ENCODE measurements at regions not wholly inside any gene's neighbourhood (a gene's known extent, or its start where the extent isn't known, plus 50 kb on each side); places are given as distances from the start of the nearest gene placed in this dataset.

DNA sequence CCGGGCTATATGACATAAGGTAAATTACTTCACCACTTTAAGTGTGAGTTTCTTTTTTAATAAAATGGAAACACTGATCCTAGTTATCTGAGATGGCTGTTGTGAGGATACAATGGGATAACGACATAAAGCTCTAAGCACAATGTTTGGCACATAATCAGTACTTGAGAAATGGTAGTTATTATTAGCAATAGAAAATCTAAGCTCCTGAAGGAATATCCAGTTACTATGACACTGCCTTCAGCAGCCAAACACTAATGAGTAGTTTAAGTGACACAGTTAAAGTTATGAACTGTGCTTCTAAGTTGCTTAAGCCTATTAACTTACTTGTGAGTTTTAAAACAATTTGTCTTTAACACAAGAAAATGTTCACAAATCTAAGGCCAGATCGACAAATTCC lies 96.8 kb downstream of the ELAPOR2 start:
- TF ChIP-seq, protein P1, sequence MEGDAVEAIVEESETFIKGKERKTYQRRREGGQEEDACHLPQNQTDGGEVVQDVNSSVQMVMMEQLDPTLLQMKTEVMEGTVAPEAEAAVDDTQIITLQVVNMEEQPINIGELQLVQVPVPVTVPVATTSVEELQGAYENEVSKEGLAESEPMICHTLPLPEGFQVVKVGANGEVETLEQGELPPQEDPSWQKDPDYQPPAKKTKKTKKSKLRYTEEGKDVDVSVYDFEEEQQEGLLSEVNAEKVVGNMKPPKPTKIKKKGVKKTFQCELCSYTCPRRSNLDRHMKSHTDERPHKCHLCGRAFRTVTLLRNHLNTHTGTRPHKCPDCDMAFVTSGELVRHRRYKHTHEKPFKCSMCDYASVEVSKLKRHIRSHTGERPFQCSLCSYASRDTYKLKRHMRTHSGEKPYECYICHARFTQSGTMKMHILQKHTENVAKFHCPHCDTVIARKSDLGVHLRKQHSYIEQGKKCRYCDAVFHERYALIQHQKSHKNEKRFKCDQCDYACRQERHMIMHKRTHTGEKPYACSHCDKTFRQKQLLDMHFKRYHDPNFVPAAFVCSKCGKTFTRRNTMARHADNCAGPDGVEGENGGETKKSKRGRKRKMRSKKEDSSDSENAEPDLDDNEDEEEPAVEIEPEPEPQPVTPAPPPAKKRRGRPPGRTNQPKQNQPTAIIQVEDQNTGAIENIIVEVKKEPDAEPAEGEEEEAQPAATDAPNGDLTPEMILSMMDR (IDR thresholded peaks at IDR 0.05; ENCODE audit: low read depth, low read length), result no peak
- DNase-seq (ENCODE audit: extremely low read depth, low read depth), result no peak

DNA sequence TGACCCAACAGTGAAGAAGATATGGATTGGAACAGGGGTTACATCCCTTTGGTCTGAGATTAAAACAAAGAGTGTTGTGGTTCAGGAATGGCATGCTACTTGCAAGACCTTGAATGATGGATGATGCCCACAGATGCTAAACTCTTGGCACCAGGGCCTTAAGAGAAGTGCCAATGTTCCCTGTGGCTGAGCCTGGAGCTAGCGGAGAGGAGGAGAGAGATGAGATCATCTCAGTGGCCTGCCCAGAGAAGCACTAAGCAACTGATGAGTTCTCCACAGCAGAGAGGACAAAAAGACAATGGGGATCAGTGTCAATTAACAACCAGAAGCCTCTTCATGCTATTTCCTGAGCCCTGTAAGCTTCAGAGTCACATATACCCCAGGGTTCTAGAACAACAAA lies 97.8 kb downstream of the ELAPOR2 start:
- TF ChIP-seq, protein P1 (IDR thresholded peaks at IDR 0.05; ENCODE audit: low read depth, low read length), result no peak
- no peak for DNase-seq (ENCODE audit: extremely low read depth, low read depth)

DNA sequence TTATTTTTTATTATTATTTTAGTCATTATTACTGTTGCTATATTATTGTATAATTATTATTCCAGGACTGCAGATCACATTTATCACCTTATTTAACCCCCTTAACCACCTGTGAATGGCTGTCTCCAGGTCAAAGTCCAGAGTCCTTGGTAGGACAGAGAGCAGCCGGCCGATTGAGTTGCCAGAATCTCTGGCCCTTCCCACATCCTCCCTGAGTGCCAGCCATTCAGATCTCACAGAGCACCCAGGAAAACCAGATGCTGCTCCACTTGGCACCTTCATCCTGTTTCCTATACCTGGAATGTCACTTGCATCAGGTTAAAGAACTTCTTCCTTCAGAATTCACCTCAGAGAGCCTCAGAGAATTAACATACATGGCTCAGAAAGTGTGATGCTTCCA lies 101.1 kb downstream of the ELAPOR2 start:
- no peak for DNase-seq (ENCODE audit: extremely low read depth, low read depth)
- TF ChIP-seq, protein P1 (IDR thresholded peaks at IDR 0.05; ENCODE audit: low read depth, low read length), result no peak

DNA sequence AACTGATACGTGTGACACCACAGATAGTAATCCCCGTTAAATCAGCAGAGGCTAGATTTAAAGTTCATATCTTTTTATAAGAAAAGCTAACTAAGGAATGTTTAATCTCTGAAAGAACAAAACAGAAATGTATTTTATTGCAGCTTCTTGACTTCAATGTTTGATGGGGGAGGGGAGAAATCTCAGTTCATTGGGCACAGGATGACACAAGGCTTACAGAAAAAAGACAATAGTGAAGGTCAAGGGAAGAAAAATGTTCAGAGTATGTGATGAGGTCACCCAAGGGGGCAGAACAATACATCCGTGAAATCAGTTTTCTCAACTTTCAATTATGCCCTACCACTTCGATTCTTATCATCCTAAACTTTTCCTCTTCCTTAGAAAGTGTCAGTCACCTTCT lies 102.9 kb downstream of the ELAPOR2 start:
- TF ChIP-seq, protein P1 (IDR thresholded peaks at IDR 0.05; ENCODE audit: low read depth, low read length), result no peak

DNA sequence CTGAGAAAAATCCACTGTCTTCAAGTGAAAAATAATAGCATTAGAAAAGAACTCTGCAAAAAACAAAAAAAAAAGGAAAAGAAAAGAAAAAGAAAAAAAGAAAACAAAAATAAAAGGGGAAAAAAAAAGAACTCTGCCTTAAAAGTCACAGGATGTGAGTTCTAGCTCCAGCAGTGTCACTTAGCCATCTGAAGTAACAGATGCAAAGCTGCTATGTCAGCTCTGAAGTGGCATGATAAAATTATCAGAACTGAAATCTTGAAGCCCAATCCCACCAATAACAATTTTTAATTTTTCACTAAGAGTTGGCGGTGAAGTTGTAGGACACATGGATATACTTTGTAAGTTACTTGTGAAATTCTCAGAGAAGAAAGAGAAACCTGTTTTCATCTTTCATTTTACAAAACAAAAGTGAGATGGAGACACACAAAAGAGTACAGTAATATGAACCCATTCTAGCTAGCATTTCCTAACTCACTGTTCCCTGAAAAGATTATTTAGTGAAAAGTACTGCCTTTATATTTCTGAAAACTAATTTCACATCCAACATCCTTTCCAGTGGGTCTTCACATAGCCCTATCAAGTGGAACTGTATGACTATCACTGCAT lies 103.5 kb downstream of the ELAPOR2 start:
- TF ChIP-seq, protein P1 (IDR thresholded peaks at IDR 0.05; ENCODE audit: low read depth, low read length), result no peak
- DNase-seq (ENCODE audit: extremely low read depth, low read depth), result no peak

More for the DNA sequence above, 102.9 kb downstream of the ELAPOR2 start:
- DNase-seq (ENCODE audit: extremely low read depth, low read depth), result no peak

DNA sequence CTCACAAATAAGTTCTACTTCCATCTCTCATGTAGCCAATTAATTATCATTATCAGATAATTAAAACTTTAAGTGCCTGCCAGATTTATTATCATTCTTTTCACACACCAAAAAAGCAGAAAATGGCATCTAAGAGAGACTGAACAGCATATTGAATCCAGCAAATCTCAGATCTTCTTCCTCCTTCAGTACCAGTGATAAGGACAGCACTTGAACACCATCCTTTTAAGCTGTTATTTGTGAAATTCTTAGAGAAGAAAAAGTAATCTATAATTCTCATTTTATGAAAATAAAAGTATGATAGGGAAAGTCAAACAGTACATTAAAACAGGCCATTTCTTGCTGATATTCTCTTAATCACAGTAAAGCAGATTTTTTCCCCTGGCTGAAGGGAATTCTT lies 104.5 kb downstream of the ELAPOR2 start:
- TF ChIP-seq, protein P1 (IDR thresholded peaks at IDR 0.05; ENCODE audit: low read depth, low read length), result no peak
- no peak for DNase-seq (ENCODE audit: extremely low read depth, low read depth)

DNA sequence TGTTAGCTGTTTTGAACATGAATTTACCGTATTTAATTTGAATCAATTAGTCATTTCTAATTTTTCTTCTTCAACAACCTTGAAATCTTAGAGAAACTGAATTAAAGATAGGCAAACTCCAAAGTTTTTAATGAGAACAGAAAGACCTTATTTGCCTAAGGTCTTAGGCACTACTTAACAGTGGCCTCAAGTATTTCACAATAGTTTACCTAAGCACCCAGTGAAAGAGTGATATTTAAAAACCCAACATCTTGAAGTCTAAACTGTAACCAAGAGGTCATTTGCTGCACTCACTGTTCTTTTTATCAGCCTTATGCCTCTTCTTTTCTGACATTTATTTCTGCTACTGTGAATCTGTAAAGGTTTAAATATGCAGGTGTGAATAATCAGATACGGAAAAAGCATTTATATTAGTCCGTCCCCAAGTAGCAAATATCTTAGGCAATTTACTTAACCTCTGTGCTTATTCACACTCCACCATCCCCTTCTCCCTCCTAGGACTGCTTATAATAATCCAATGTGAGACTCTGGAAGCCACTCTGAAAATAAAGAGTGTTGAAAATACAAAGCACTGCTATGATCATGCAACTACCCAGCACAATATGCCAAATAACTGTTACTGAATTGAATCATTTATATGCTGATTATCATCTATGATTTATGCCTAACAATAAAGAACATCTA lies 105.7 kb downstream of the ELAPOR2 start:
- DNase-seq (ENCODE audit: extremely low read depth, low read depth), result no peak
- TF ChIP-seq, protein P1 (IDR thresholded peaks at IDR 0.05; ENCODE audit: low read depth, low read length), result no peak
